CD4-positive, alpha-beta T cell treated with Interleukin-17A for 1 hour (primary cell): ENCODE measurements at regions not wholly inside any gene's neighbourhood (a gene's known extent, or its start where the extent isn't known, plus 50 kb on each side); places are given as distances from the start of the nearest gene placed in this dataset.

Source experiments
- DNase-seq: peaks from one replicate; pipeline ENCODE4 v3.0.0-alpha.2; 2020

GRCh38 chr10:3886191-3886590 lies 101.2 kb upstream of the KLF6 start:
- DNase-seq = no peak

GRCh38 chr10:3882855-3883254 lies 97.8 kb upstream of the KLF6 start:
- no peak for DNase-seq

- no peak for DNase-seq
Measured at GRCh38 chr10:3881622-3882021, 96.6 kb upstream of the KLF6 start.

- DNase-seq = no peak
Measured at GRCh38 chr10:3879073-3879472, 94.1 kb upstream of the KLF6 start.

GRCh38 chr10:3877211-3878000 lies 92.4 kb upstream of the KLF6 start:
- DNase-seq = no peak

- DNase-seq = no peak
Measured at GRCh38 chr10:3876350-3876962, 91.4 kb upstream of the KLF6 start.

GRCh38 chr10:3875842-3876235 lies 90.8 kb upstream of the KLF6 start:
- peak; percentile 47 for DNase-seq

GRCh38 chr10:3874990-3875841 lies 90.2 kb upstream of the KLF6 start:
- DNase-seq = peak; percentile 84

GRCh38 chr10:3874610-3874989 lies 89.6 kb upstream of the KLF6 start:
- DNase-seq = peak; percentile 35

- DNase-seq = peak; percentile 96
Measured at GRCh38 chr10:3873728-3874461, 88.9 kb upstream of the KLF6 start.

- no peak for DNase-seq
Measured at GRCh38 chr10:3872712-3873329, 87.8 kb upstream of the KLF6 start.

GRCh38 chr10:3871424-3871996 lies 86.5 kb upstream of the KLF6 start:
- no peak for DNase-seq

GRCh38 chr10:3869036-3869435 lies 84.0 kb upstream of the KLF6 start:
- no peak for DNase-seq

GRCh38 chr10:3868271-3868664 lies 83.3 kb upstream of the KLF6 start:
- DNase-seq = no peak

GRCh38 chr10:3867454-3868270 lies 82.7 kb upstream of the KLF6 start:
- DNase-seq = no peak

GRCh38 chr10:3866332-3866731 lies 81.3 kb upstream of the KLF6 start:
- DNase-seq = no peak

GRCh38 chr10:3865565-3865964 lies 80.6 kb upstream of the KLF6 start:
- no peak for DNase-seq

GRCh38 chr10:3861795-3862194 lies 76.8 kb upstream of the KLF6 start:
- DNase-seq = no peak

- no peak for DNase-seq
Measured at GRCh38 chr10:3858051-3858845, 73.2 kb upstream of the KLF6 start.

GRCh38 chr10:3857318-3857717 lies 72.3 kb upstream of the KLF6 start:
- DNase-seq = no peak
